GM21717 (cell line): ENCODE measurements at regions not wholly inside any gene's neighbourhood (a gene's known extent, or its start where the extent isn't known, plus 50 kb on each side); places are given as distances from the start of the nearest gene placed in this dataset.
A peak's percentile ranks its signal among the peaks of the same experiment; 100 is the strongest.

Source experiments
- ATAC-seq: cut with Tn5 transposase; IDR thresholded peaks from one replicate; pipeline ENCODE4 v1.9.1; 2021; ENCODE audit warnings: mild to moderate bottlenecking, moderate library complexity; ENCODE audit not compliant: unreplicated experiment

DNA sequence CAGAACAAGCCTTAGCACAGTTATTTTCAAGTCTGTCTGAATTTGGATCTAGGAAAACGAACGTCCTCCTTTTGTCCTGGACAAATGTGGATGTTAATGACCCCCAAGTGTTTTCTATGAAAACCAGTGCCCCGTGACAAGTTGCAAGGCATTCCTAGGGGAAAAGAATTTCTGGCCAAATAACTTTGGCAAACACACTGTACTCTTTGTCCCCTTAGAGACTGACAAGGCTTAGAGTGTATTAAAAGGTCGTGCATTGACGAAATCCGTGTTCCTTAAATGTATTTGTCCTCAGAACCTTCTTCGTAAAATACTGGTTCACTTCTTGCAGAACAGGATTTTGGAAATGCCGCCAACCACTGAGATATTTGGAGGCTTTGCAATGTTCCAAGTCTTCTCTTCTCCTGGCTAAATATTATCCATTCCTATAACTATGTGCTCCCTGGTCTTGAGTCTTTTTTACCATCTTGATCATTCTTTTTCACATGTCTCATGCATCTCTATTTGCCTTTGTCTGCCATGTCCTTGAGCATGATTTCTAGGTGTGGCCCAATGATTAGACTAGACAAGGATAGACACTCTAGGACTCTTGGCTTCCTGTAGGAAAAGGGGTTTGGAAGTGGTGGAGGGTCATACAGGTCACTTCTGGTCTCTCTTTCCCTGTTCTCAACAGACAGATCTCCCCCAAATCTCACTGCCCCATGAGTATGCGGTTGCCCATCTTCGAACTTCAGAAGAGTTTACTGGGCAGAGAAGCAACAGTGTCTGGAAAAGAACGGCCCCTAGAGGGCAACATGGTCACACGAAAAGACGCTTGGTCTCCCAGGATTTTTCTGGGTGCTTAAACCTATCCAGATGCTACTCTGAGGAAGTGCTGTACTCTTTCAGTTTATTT is 117.5 kb downstream of the EDEM1 start:
- peak; percentile 81 for ATAC-seq

DNA sequence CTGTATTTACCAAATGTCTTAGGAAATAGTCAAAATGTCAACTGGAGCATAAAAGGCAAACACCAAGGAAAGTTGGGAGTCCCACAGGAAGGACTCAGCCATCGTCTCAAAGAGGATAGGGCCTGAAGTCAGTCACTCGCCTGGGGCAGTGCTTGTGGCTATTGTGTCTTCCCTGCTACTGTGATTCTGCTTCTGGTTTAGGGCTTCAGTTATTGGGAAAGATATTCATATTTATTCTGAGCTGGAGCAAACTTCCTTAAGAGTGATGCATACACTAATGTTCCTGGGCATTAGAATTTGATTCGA is 118.1 kb downstream of the EDEM1 start:
- ATAC-seq = peak; percentile 14

GRCh38 chr3:5309171-5309570 is 121.7 kb downstream of the EDEM1 start:
- ATAC-seq = no peak

DNA sequence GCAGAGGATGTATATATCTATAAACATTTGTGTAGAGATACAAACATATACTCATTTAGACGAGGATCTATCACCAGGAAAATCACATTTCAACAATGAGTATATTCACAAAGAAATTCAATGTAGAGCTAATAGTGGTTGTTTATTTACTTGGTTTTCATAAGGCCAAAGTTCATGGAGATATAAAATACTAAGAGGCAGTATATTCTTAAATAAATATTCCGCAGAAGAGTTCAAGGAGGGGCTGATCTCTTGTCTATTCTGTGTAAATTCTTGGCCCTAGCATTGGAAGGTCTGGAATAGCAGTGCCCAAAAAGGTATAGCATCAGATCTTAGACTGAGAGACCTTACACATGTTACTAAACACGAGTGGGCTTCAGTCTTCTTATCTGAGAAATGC is 122.1 kb downstream of the EDEM1 start:
- ATAC-seq = no peak

- ATAC-seq = no peak
These were observed 123.0 kb downstream of the EDEM1 start for GRCh38 chr3:5310509-5310908.

DNA sequence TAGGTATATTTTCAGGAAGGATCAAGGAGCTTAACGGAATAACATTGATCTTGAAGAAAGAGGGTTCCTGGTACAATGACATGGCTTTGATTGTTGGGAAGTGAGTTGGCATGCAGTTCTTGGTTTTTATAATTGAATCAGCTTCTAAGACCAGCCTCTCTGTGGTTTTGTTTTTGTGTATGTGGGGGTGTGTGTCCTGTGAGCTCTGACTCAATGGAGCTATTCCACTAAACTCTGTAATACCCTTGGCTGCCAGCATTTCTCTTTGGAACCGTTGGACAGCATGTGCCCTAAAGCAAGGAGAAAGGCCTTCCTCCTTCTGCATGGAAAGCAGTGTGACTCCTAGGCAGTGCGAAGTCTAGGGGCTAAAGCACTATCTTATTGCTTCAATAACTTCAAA is 124.8 kb downstream of the EDEM1 start:
- no peak for ATAC-seq

DNA sequence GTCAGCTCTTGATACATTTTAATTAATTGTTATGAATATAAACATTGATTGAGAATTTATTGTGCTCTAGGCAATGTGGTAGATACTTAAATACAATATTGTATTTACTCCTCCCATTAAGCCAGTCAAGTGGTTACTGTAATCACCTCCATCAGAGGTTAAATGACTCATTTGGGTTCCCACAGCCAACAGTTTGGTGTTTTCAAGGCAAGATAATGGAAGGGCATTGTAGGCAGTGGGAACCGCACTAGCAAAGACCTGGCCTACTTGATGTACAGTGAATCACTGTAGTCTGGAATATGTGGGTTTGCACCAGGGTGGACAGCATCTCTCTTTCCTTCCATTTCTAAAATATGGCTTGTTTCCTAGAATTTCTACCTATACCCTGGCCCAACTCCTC is 127.4 kb downstream of the EDEM1 start:
- no peak for ATAC-seq

DNA sequence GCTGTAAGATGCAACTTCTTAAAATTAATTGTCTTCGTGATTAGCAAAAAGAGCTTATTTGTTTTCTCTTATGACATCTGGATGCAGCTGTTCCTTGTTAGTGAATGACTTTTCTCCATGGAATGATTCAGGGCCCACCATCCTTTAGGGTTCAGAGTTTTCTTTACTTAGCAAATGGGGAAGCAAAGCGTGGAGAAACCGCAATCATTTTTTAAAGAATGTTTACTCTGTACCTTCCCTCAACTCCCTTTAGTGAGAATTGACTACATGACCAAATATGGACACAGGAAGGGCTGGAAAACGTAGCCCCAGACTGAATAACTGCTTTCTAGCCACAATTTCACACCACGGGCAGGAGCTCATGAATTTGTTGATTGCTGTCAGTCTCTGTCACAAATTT is 130.1 kb downstream of the EDEM1 start:
- no peak for ATAC-seq

DNA sequence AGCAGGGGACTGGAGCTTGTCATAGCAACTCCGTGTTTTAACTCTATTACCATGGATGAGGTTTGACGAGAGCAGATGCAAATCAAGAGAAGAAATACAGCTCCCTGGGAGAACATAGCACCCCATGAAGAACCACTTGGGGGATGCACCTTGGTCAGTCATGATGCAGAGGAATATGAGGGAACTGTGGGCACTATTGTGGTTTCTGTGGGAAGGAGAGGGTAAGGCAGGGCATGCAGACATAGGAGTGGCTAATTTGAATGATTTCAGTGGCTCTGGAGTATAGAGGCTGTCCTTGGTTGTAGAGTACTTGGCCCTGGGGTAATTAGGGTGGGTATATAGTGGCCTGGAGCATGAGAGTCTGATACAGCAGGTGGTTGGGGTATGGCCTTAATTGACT is 131.9 kb downstream of the EDEM1 start:
- ATAC-seq = no peak

- ATAC-seq = no peak
These were observed 134.3 kb downstream of the EDEM1 start for GRCh38 chr3:5321666-5322340.

DNA sequence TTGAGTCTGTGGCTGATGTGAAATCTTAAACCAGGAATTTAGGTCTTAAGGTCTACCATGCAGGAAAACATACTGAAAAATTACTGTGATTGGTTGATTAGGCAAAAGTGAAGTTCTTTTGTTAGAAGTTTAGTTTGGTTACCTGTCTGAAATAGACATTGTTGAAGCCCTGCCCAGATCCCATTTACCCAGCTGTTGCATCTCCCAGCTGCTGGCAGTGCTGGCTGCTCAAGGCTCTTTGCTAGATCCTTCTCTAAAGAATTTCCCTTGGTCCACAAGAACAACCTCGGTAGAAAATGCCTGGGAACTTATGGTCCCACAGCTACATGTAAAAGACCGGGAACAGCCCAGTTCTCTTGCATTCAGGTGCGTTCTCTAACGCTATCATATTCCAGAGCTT is 137.3 kb downstream of the EDEM1 start:
- no peak for ATAC-seq

- no peak for ATAC-seq
These were observed 142.8 kb downstream of the EDEM1 start for GRCh38 chr3:5330152-5330810.

GRCh38 chr3:5331567-5332269 is 144.2 kb downstream of the EDEM1 start:
- ATAC-seq = no peak

DNA sequence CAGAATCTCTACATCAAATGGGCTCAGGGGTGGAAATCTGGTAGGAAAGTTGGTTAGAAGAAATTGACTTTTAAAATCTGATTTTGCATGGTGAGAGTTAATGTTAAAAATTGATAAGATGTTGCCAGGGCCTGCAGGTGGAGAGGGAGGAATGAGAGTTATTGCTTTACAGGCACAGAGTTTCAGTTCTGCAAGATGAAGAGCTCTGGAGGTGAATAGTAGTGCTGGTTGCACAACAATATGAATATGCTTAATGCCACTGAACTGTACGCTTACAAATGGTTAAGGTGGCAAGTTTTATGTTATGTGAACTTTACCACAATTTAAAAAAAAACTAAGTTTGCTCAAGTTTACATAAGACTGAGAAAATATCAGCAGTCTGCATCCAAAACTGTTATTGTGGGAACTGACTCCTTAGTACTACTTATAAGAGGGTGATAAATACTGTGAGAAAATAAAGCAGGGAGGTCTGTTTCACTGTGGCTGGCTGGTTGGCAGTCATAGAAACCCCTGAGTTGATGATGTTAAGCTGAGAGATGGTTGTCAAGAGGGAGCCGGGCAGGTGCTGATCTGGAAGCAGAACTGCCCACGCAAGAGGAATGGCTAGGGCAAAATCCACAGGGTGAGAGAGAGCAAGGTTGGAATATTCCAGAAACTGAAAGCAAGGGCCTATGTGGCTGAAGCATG is 144.9 kb downstream of the EDEM1 start:
- ATAC-seq = no peak

DNA sequence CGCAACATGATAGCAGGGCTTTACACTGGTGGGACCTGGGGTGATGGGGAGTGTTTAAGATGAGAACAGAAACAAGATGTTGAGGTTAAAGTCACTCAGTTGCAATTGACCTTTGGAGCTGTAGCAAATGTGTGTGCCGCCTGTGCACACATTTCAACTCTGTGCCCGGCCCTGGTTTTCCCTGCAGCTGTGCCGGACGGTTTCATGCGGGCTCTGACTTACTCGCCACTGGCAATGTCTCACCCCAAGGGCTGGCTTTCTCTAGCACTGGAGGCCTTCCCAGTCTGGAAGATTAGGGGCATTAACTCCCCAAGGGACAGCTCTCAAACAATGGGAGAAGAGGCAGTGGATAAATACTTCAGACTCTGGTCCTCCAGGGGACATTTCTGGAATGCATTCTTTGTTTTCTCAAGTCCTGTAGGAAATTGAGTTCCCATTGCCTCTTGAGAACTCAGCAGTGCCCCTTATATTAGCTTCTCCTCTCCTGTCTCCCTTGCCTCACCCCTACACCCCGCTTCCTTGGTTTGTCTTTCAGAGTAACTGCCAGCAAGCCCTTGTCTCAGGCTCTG is 152.5 kb downstream of the EDEM1 start:
- no peak for ATAC-seq

DNA sequence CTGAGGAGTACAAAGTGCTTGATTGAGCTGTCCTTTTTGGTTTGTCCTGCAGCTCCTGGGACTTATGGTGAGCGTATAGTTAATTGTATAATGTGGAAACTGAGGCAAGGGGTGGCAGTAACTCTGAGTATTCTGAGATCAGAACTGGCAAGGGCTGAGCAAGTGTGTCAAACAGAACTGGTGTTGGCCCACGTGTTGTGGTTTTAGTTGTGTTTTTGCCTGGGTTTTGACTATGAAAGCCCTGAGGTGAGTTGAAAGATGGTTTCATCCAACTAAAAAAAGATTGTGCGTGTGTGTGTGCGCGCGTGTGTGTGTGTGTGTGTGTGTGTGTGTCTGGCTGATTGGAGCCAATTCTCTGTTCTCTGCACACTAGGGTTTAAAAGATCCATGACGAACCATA is 154.1 kb downstream of the EDEM1 start:
- ATAC-seq = no peak

DNA sequence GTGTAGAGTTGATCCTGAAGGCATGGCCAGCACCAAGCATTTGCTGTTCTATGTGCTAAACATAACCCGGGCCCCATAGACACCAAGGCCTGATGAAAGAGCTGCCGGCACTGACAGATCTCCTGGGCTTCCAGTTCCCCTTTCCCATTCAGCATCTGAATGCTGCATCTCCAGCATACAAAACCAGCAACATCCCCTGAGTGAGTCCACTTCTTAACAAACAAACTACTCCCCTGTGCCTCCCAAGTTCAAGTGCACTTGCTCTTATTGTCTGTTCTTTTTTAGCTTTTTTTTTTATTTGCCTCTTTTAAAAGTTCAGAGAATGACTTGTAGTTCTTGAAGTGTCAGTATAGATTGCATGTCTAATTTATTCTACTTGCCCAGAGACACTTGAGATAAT is 156.0 kb downstream of the EDEM1 start:
- no peak for ATAC-seq

GRCh38 chr3:5344707-5345106 is 157.2 kb downstream of the EDEM1 start:
- ATAC-seq = no peak

DNA sequence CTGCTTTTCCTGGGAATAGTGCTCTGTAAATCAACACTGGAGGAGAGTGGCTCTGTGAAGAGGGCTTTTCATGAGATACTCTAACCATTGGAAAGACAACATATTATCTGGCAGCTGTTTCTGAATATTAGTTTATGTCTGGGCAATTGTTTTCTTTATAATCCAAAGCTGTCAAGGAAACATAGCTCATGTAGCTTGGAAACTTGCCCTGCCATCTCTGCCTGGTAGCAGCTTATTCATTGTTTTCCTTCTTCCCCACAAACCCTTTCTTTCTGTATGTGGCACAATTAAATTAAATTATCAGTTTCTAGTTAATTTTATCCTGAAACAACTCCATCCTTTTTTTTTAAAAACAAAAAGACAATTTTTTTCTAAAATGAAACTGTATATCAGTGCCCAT is 160.0 kb downstream of the EDEM1 start:
- no peak for ATAC-seq

DNA sequence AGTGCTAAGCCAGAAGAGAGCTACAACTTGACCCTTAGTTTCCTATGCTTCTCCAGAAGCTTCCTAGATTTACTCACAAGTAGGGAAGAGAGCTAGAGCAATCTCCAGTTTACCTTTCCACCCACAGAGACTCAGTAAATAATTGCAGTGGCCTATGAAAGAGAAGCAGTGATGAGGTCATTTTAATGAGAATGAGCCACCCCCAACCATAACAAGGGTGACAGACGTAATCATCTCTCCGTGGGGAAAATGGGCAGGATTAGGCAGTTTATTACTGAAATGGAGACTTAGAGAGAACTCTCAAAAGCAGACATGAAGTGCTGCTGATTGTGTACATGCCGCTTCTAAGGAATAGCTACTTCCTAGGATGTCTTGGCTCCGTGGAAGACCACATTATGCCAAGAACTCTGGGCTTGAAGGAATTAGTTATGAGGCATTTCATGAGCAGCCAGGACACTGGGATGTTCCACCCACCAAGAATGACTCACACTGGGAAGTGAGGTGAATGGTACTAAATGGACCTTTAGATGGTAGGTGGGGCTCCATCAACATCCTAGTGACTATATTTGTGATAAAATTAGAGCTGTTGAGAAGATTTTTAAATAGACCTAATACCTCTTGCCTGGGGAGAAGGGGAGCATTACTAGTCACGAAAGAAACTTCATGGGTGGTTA is 160.9 kb downstream of the EDEM1 start:
- no peak for ATAC-seq
